ENCODE measurements at regions not wholly inside any gene's neighbourhood (a gene's known extent, or its start where the extent isn't known, plus 50 kb on each side); places are given as distances from the start of the nearest gene placed in this dataset.

- no peak for DNase-seq (ENCODE audit: low read depth)
These were observed 142.3 kb upstream of the CPNE8 start for GRCh38 chr12:39047539-39048262.

- no peak for DNase-seq (ENCODE audit: low read depth)
These were observed 139.4 kb upstream of the CPNE8 start for GRCh38 chr12:39044754-39045153.

GRCh38 chr12:39043424-39043822, 138.0 kb upstream of the CPNE8 start:
- no peak for DNase-seq (ENCODE audit: low read depth)

- no peak for DNase-seq (ENCODE audit: low read depth)
These were observed 134.9 kb upstream of the CPNE8 start for GRCh38 chr12:39040275-39040674.

- DNase-seq (ENCODE audit: low read depth): no peak
These were observed 131.7 kb upstream of the CPNE8 start for GRCh38 chr12:39037115-39037514.

GRCh38 chr12:39036105-39036504, 130.7 kb upstream of the CPNE8 start:
- DNase-seq (ENCODE audit: low read depth): no peak

GRCh38 chr12:39033782-39034181, 128.4 kb upstream of the CPNE8 start:
- no peak for DNase-seq (ENCODE audit: low read depth)

- DNase-seq (ENCODE audit: low read depth): no peak
These were observed 127.1 kb upstream of the CPNE8 start for GRCh38 chr12:39032448-39032847.

- no peak for DNase-seq (ENCODE audit: low read depth)
These were observed 126.6 kb upstream of the CPNE8 start for GRCh38 chr12:39032034-39032433.

GRCh38 chr12:39028382-39028781, 123.0 kb upstream of the CPNE8 start:
- no peak for DNase-seq (ENCODE audit: low read depth)

- DNase-seq (ENCODE audit: low read depth): no peak
These were observed 107.5 kb upstream of the CPNE8 start for GRCh38 chr12:39012870-39013269.

GRCh38 chr12:39011166-39011565, 105.8 kb upstream of the CPNE8 start:
- DNase-seq (ENCODE audit: low read depth): no peak

- DNase-seq (ENCODE audit: low read depth): no peak
These were observed 105.0 kb upstream of the CPNE8 start for GRCh38 chr12:39010406-39010805.

- DNase-seq (ENCODE audit: low read depth): no peak
These were observed 102.2 kb upstream of the CPNE8 start for GRCh38 chr12:39007619-39008018.

GRCh38 chr12:39006286-39006685, 100.9 kb upstream of the CPNE8 start:
- no peak for DNase-seq (ENCODE audit: low read depth)

- no peak for DNase-seq (ENCODE audit: low read depth)
These were observed 100.3 kb upstream of the CPNE8 start for GRCh38 chr12:39005671-39006070.

- DNase-seq (ENCODE audit: low read depth): no peak
These were observed 98.3 kb upstream of the CPNE8 start for GRCh38 chr12:39003541-39004155.

GRCh38 chr12:39000370-39000769, 95.0 kb upstream of the CPNE8 start:
- DNase-seq (ENCODE audit: low read depth): no peak

- no peak for DNase-seq (ENCODE audit: low read depth)
These were observed 93.6 kb upstream of the CPNE8 start for GRCh38 chr12:38998887-38999482.

- no peak for DNase-seq (ENCODE audit: low read depth)
These were observed 89.9 kb upstream of the CPNE8 start for GRCh38 chr12:38995249-38995648.

- no peak for DNase-seq (ENCODE audit: low read depth)
These were observed 80.6 kb upstream of the CPNE8 start for GRCh38 chr12:38985961-38986360.

- no peak for DNase-seq (ENCODE audit: low read depth)
These were observed 79.0 kb upstream of the CPNE8 start for GRCh38 chr12:38984388-38984787.

- DNase-seq (ENCODE audit: low read depth): no peak
These were observed 77.8 kb upstream of the CPNE8 start for GRCh38 chr12:38983117-38983571.

All from stromal cell of bone marrow (primary cell).